ENCODE measurements at regions not wholly inside any gene's neighbourhood (a gene's known extent, or its start where the extent isn't known, plus 50 kb on each side); places are given as distances from the start of the nearest gene placed in this dataset.

- TF ChIP-seq POLR2A (IDR thresholded peaks at IDR 0.05) (no peak), CTCF (IDR thresholded peaks at IDR 0.05) (no peak)
Observed at GRCh38 chr10:92787557-92788152, 60.7 kb upstream of the EXOC6 start.
